ACC112 (cell line): ENCODE measurements at regions not wholly inside any gene's neighbourhood (a gene's known extent, or its start where the extent isn't known, plus 50 kb on each side); places are given as distances from the start of the nearest gene placed in this dataset.

Experiments used
- H2AFZ ChIP-seq: fragments of 200-600 bp; sonication (generic); one replicate; pipeline ENCODE4 v1.6.0; 2017; ENCODE audit warnings: antibody characterized with exemption, low read length; ENCODE audit not compliant: unreplicated experiment
- H3K27ac ChIP-seq: fragments of 200-600 bp; sonication (generic); 2 replicates; pipeline ENCODE4 v1.5.1; 2014; ENCODE audit warnings: low read depth, mild to moderate bottlenecking, antibody characterized with exemption, low read length, moderate library complexity
- H3K27me3 ChIP-seq: fragments of 200-600 bp; sonication (generic); 2 replicates; pipeline ENCODE4 v1.6.1; 2014; ENCODE audit warnings: mild to moderate bottlenecking, antibody characterized with exemption, low read length, moderate library complexity, mixed read lengths; ENCODE audit not compliant: insufficient read depth
- H3K36me3 ChIP-seq: fragments of 200-600 bp; sonication (generic); 2 replicates; pipeline ENCODE4 v1.6.1; 2016; ENCODE audit warnings: mild to moderate bottlenecking, antibody characterized with exemption, low read length, moderate library complexity, mixed read lengths; ENCODE audit not compliant: insufficient read depth
- H3K4me1 ChIP-seq: fragments of 200-600 bp; sonication (generic); one replicate; pipeline ENCODE4 v1.6.1; 2016; ENCODE audit warnings: low read length, mixed read lengths; ENCODE audit not compliant: insufficient read depth, unreplicated experiment, control insufficient read depth
- H3K4me3 ChIP-seq: fragments of 200-600 bp; sonication (generic); 2 replicates; pipeline ENCODE4 v1.5.1; 2014; ENCODE audit warnings: mild to moderate bottlenecking, low read depth, low read length
- H3K79me2 ChIP-seq: fragments of 200-600 bp; sonication (generic); one replicate; pipeline ENCODE4 v1.6.0; 2016; ENCODE audit warnings: low read length; ENCODE audit not compliant: control insufficient read depth, unreplicated experiment, insufficient read depth

DNA sequence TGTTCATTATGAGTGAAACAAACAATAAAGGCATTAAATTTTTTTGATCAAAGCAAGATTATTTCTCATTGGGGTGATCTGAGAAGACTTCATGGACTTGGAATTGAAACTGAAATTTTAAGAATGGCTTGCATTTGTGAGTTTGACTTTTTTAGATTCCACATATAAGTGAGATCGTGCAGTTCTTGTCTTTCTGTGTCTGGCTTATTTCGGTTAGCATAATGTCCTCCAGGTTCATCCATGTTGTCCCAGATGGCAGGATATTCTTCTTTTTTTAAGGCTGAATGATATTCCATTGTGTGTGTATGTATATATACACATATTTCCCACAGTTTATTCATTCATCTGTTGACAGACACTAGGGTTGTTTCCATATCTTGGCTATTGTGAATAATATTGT, 716.5 kb downstream of the PRELID2 start:
- Histone ChIP-seq H3K79me2 (no peaks in the 10 kb centered on the region), H3K4me3 (no peak overlapping the region), H3K4me1 (no peaks in the 10 kb centered on the region)

GRCh38 chr5:145118127-145118526, 717.0 kb downstream of the PRELID2 start:
- H3K4me1 ChIP-seq: no peaks in the 10 kb centered on the region
- H3K36me3 ChIP-seq: no peaks in the 10 kb centered on the region
- H3K27me3 ChIP-seq: no peaks in the 10 kb centered on the region
- H3K27ac ChIP-seq: no peak overlapping the region
- no peaks in the 10 kb centered on the region for H3K79me2 ChIP-seq
- H2AFZ ChIP-seq: no peak overlapping the region
- H3K4me3 ChIP-seq: no peak overlapping the region

More for the DNA sequence above, 716.5 kb downstream of the PRELID2 start:
- H2AFZ ChIP-seq: no peak overlapping the region
- H3K27me3 ChIP-seq: no peaks in the 10 kb centered on the region
- H3K36me3 ChIP-seq: no peaks in the 10 kb centered on the region
- H3K27ac ChIP-seq: no peak overlapping the region

DNA sequence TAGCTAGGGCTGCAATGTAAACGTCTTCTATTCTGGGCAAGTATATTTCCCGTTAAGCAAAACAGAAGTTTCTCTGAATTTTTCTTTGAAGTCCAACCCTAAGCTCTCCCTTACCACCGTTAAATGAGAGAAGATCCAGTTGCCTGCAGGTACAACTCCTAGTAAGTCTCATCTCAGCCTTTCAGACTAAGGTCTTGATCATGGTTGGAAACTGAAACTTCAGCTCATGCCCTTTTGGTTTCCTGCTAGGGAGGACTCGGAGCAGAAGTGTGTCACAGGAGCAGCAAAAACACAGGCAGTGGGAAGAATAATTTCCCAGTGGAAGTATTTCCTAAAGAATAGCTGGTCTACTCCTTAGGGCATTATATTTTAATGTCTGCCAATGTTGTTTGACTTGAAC, 717.9 kb downstream of the PRELID2 start:
- H3K79me2 ChIP-seq: no peaks in the 10 kb centered on the region
- no peak overlapping the region for H3K27ac ChIP-seq
- no peak overlapping the region for H3K4me3 ChIP-seq
- H3K27me3 ChIP-seq: no peaks in the 10 kb centered on the region
- no peaks in the 10 kb centered on the region for H3K4me1 ChIP-seq
- no peak overlapping the region for H2AFZ ChIP-seq
- no peaks in the 10 kb centered on the region for H3K36me3 ChIP-seq

DNA sequence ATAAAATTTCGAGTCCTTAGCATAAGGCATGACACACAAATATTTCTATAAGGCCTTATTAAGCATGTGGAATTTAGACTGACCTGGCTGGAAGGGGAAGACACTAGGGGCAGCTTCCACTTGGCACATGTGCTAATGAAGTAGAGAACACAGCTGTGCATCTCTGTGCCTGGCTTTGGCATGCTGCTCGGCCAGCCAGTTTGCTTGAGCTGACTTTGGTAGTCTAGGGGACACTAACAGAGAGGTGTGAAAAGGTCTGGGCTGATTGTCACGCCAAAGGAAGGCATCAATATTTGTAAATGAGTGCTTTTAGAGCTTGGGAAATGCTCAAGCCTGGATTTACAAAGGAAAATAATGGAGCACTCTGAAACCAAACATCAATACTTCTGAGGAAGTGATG, 723.7 kb downstream of the PRELID2 start:
- Histone ChIP-seq H3K36me3 (no peaks in the 10 kb centered on the region), H3K4me3 (no peak overlapping the region), H3K4me1 (peaks cover 12% of the 10 kb centered on the region), H3K79me2 (no peaks in the 10 kb centered on the region), H3K27ac (no peak overlapping the region), H2AFZ (no peak overlapping the region), H3K27me3 (no peaks in the 10 kb centered on the region)

DNA sequence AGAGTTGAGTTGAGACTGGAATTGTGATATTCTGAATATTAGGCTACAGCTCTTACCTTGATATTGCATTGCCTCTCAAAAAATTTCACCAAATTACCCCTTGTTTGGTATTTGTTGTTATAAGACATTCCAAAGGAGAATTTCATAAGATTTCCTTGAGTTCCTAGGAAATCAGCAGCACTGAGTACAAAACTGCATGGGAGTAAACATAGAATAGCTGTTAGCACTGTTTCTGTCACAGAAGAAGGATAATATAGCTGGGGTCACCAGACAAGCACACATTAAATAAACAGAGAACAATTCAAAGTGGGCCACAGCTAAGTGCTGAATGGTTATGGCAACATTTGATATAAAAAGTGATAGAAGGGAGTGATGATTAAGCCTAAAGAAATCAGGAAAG, 724.3 kb downstream of the PRELID2 start:
- Histone ChIP-seq H3K4me1 (peaks cover 12% of the 10 kb centered on the region), H2AFZ (no peak overlapping the region), H3K4me3 (no peak overlapping the region), H3K36me3 (no peaks in the 10 kb centered on the region), H3K79me2 (no peaks in the 10 kb centered on the region), H3K27me3 (no peaks in the 10 kb centered on the region), H3K27ac (no peak overlapping the region)

DNA sequence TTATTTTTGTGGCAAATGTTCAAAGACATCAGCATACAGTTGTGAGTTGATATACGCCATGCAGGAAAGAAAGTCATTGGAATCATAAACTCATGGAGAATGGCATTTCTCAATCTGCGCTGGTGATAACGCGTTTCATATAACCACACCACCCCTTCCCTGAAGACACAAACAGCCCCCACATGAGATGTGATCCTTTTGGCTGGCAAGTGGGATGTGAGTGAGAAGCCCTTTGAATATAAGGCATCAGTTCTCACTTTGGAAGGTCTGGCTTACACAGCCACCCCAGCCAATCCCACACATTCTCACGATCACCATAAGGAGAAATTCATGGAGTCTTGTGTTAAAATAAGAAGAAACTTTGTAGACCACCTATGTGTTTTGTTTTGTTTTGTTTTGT, 725.0 kb downstream of the PRELID2 start:
- no peaks in the 10 kb centered on the region for H3K36me3 ChIP-seq
- H2AFZ ChIP-seq: no peak overlapping the region
- no peaks in the 10 kb centered on the region for H3K79me2 ChIP-seq
- H3K4me1 ChIP-seq: peaks cover 12% of the 10 kb centered on the region
- H3K27me3 ChIP-seq: no peaks in the 10 kb centered on the region
- H3K27ac ChIP-seq: no peak overlapping the region
- H3K4me3 ChIP-seq: no peak overlapping the region

GRCh38 chr5:145105384-145105783, 729.8 kb downstream of the PRELID2 start:
- Histone ChIP-seq H3K4me1 (peaks cover 2% of the 10 kb centered on the region), H3K4me3 (no peak overlapping the region), H3K27ac (no peak overlapping the region), H2AFZ (no peak overlapping the region), H3K27me3 (no peaks in the 10 kb centered on the region), H3K36me3 (no peaks in the 10 kb centered on the region), H3K79me2 (no peaks in the 10 kb centered on the region)

- Histone ChIP-seq H3K36me3 (no peaks in the 10 kb centered on the region), H3K27me3 (no peaks in the 10 kb centered on the region), H3K4me1 (no peaks in the 10 kb centered on the region), H3K27ac (no peak overlapping the region), H3K4me3 (no peak overlapping the region), H2AFZ (no peak overlapping the region), H3K79me2 (no peaks in the 10 kb centered on the region)
Observed at GRCh38 chr5:145104106-145104505, 731.0 kb downstream of the PRELID2 start.

DNA sequence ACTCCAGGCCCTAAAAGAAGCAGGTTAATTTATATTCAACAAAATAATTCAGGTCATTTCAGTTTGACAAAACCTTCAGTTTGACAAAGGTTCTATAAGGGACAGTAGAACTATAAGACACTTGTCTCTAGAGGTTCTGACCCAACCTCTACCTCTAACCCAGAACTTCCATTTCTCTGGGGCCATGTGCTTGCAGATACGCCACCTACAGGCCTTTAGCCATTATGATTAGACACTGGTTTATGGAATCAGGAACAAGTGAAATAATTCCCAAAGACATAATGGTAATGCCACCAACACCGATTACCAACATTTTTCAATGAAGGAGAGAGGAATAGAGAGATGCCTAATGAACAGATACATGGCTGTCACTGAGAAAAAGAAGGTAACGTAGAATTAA, 733.9 kb downstream of the PRELID2 start:
- H3K79me2 ChIP-seq: no peaks in the 10 kb centered on the region
- H3K4me3 ChIP-seq: no peak overlapping the region
- no peaks in the 10 kb centered on the region for H3K36me3 ChIP-seq
- no peaks in the 10 kb centered on the region for H3K27me3 ChIP-seq
- no peaks in the 10 kb centered on the region for H3K4me1 ChIP-seq
- H3K27ac ChIP-seq: no peak overlapping the region
- H2AFZ ChIP-seq: no peak overlapping the region

- no peaks in the 10 kb centered on the region for H3K4me1 ChIP-seq
- no peak overlapping the region for H2AFZ ChIP-seq
- H3K27me3 ChIP-seq: no peaks in the 10 kb centered on the region
- H3K4me3 ChIP-seq: no peak overlapping the region
- H3K79me2 ChIP-seq: no peaks in the 10 kb centered on the region
- no peak overlapping the region for H3K27ac ChIP-seq
- H3K36me3 ChIP-seq: no peaks in the 10 kb centered on the region
Observed at GRCh38 chr5:145090115-145090514, 745.0 kb downstream of the PRELID2 start.

DNA sequence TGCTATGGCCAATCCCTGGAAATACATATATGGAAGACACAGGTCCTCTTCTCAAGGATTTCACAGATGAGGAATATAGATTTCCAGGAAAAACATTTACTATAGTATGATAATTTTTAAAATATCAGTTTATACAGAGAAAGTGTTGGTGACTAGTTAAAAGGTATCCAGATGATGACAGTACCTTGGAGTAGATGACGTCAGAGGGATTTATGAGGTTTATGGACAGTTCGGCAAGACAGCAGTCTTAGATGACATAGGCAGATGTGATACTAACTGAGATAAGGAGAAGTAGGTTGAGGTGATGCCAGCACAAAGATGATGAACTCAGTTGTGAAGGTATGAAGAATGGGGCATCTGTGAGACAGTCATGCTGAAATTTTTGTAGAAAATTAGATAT, 750.3 kb downstream of the PRELID2 start:
- Histone ChIP-seq H3K79me2 (no peaks in the 10 kb centered on the region), H3K36me3 (no peaks in the 10 kb centered on the region), H3K27me3 (no peaks in the 10 kb centered on the region)

More for the DNA sequence above, 750.3 kb downstream of the PRELID2 start:
- H3K27ac ChIP-seq: no peak overlapping the region
- no peaks in the 10 kb centered on the region for H3K4me1 ChIP-seq
- H3K4me3 ChIP-seq: no peak overlapping the region
- no peak overlapping the region for H2AFZ ChIP-seq
